ENCODE measurements at regions not wholly inside any gene's neighbourhood (a gene's known extent, or its start where the extent isn't known, plus 50 kb on each side); places are given as distances from the start of the nearest gene placed in this dataset.

DNA sequence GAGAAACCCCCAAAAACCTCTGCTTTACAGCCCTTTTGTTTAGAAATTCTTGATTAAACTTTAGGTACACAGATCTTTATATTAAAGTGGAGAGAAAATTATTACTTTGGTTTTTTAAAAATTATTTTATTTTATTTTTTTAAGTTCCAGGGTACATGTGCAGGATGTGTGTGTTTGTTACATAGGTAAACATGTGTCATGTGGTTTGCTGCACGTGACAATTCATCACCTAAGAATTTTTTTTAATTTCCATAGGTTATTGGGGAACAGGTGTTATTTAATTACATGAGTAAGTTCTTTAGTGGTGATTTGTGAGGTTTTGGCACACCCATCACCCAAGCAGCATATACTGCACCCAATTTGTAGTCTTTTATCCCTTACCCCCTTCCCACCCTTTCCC is 581.7 kb downstream of the CSNK1G3 start:
- ATAC-seq (ENCODE audit: low read depth in 2 of 2) = no peak
- H3K4me1 Mint-ChIP-seq = no peaks in the 10 kb centered on the region
- H3K36me3 Mint-ChIP-seq = no peaks in the 10 kb centered on the region
- no peaks in the 10 kb centered on the region for H3K27me3 Mint-ChIP-seq
- peaks cover 0 to 15% (median 4%) of the 10 kb centered on the region in 7 donors for H3K9me3 Mint-ChIP-seq
- no peak overlapping the region for H3K4me3 Mint-ChIP-seq
- H3K27ac Mint-ChIP-seq = no peak overlapping the region
- no peak for DNase-seq

GRCh38 chr5:124090115-124090514 is 578.1 kb downstream of the CSNK1G3 start:
- H3K27me3 Mint-ChIP-seq = no peaks in the 10 kb centered on the region
- peaks cover 0 to 15% (median 4%) of the 10 kb centered on the region in 7 donors for H3K9me3 Mint-ChIP-seq
- DNase-seq (no peak), ATAC-seq (ENCODE audit: low read depth in 2 of 2) (no peak)
- H3K27ac Mint-ChIP-seq = no peak overlapping the region
- no peaks in the 10 kb centered on the region for H3K4me1 Mint-ChIP-seq
- H3K4me3 Mint-ChIP-seq = no peak overlapping the region
- no peaks in the 10 kb centered on the region for H3K36me3 Mint-ChIP-seq

- Mint-ChIP-seq H3K4me1 (peaks cover 0 to 2% (median under 1%) of the 10 kb centered on the region in 3 donors), H3K27me3 (no peaks in the 10 kb centered on the region), H3K27ac (no peak overlapping the region), H3K4me3 (no peak overlapping the region), H3K36me3 (no peaks in the 10 kb centered on the region), H3K9me3 (peaks cover 0 to 13% (median 4%) of the 10 kb centered on the region in 7 donors)
- ATAC-seq (ENCODE audit: low read depth in 2 of 2) (no peak), DNase-seq (no peak)
These were observed 577.6 kb downstream of the CSNK1G3 start for GRCh38 chr5:124089578-124089977.

- H3K9me3 Mint-ChIP-seq = peaks cover 0 to 8% (median 4%) of the 10 kb centered on the region in 7 donors
- no peak for DNase-seq
- H3K27me3 Mint-ChIP-seq = no peaks in the 10 kb centered on the region
- H3K4me1 Mint-ChIP-seq = peaks cover 4 to 6% (median 5%) of the 10 kb centered on the region in 3 donors
- ATAC-seq (ENCODE audit: low read depth in 2 of 2) = no peak
- H3K36me3 Mint-ChIP-seq = no peaks in the 10 kb centered on the region
- no peak overlapping the region for H3K4me3 Mint-ChIP-seq
- no peak overlapping the region for H3K27ac Mint-ChIP-seq
These were observed 576.5 kb downstream of the CSNK1G3 start for GRCh38 chr5:124088289-124089032.

DNA sequence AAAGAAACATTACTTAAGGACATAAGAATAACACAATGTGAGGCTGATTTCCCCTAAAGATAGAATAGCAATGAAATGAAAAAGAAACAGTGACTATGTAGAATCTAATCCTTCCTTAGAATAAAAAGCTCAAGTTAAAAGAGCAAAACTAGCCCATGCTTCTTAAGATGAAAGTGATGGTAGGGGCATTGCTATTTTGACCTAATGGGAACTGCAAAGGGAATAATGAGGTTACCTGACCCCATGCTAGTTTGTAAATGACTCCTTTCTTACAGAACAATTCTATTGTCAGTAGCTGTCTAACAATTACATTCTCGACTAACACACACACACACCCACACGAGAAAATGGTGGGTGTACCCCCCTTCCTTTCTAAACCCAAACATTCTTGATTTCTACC is 575.8 kb downstream of the CSNK1G3 start:
- Mint-ChIP-seq H3K27me3 (no peaks in the 10 kb centered on the region), H3K4me3 (no peak overlapping the region), H3K9me3 (peaks cover 0 to 7% (median 4%) of the 10 kb centered on the region in 7 donors), H3K4me1 (peaks cover 4 to 6% (median 5%) of the 10 kb centered on the region in 3 donors), H3K36me3 (no peaks in the 10 kb centered on the region), H3K27ac (no peak overlapping the region)
- ATAC-seq (ENCODE audit: low read depth in 2 of 2) = no peak
- no peak for DNase-seq

GRCh38 chr5:124080256-124080655 is 568.3 kb downstream of the CSNK1G3 start:
- H3K9me3 Mint-ChIP-seq = peaks cover 0 to 11% (median 6%) of the 10 kb centered on the region in 7 donors
- ATAC-seq (ENCODE audit: low read depth in 2 of 2) (no peak), DNase-seq (no peak)
- no peaks in the 10 kb centered on the region for H3K27me3 Mint-ChIP-seq
- peaks cover 0 to 8% of the 10 kb centered on the region in 2 donors for H3K36me3 Mint-ChIP-seq
- H3K27ac Mint-ChIP-seq = peak overlapping the region in 1 of 6 donors; percentile 16
- peaks cover 17 to 23% (median 19%) of the 10 kb centered on the region in 3 donors for H3K4me1 Mint-ChIP-seq
- no peak overlapping the region for H3K4me3 Mint-ChIP-seq

DNA sequence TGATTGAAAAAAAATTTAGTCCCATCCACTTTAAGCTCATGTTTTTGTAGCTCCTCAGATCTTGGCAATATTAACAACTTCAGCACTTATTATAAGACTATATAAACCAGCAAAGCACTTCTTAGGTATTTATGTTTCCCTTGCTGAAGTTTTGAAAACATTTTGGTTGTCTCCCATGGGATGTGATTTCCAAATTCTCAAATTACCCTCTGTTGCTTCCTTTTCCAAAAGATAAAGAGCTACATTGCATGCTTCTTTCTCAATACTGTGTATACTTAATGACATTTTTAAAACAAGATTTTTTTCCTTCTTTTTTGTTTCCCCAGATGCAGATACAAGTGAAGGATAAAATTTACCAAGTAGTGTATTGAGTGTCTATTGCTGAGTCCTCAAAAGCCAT is 567.1 kb downstream of the CSNK1G3 start:
- peak overlapping the region in 1 of 6 donors; percentile 7 for H3K27ac Mint-ChIP-seq

DNA sequence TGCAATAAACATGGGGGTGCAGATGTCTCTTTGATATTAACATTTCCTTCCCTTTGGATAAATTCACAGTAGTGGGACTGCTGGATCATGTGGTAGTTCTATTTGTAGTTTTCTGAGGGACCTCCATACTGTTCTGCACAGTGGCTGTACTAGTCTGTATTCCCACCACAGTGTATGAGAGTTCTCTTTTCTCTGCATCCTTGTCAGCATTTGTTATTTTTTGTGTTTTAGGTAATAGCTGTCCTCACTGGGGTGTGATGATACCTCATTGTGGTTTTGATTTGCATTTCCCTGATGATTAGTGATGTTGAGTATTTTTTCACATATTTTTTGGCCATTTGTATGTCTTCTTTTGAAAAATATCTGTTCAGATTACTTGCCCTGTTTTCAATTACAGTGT is 562.5 kb downstream of the CSNK1G3 start:
- H3K4me1 Mint-ChIP-seq = peaks cover 14 to 21% (median 19%) of the 10 kb centered on the region in 3 donors
- no peak overlapping the region for H3K4me3 Mint-ChIP-seq
- DNase-seq = peak; percentile 49
- H3K27ac Mint-ChIP-seq = peak overlapping the region in 4 of 6 donors; percentile 16 to 82 (median 50)
- H3K9me3 Mint-ChIP-seq = peaks cover 0 to 11% (median 5%) of the 10 kb centered on the region in 7 donors
- ATAC-seq (ENCODE audit: low read depth in 2 of 2) = peak; percentile 97 to 98
- peaks cover 0 to 8% of the 10 kb centered on the region in 2 donors for H3K36me3 Mint-ChIP-seq
- peaks cover 0 to 7% (median 0%) of the 10 kb centered on the region in 3 donors for H3K27me3 Mint-ChIP-seq

More for the DNA sequence above, 567.1 kb downstream of the CSNK1G3 start:
- DNase-seq (no peak), ATAC-seq (ENCODE audit: low read depth in 2 of 2) (no peak)
- H3K9me3 Mint-ChIP-seq = peaks cover 0 to 11% (median 5%) of the 10 kb centered on the region in 7 donors
- H3K4me1 Mint-ChIP-seq = peaks cover 23 to 35% (median 25%) of the 10 kb centered on the region in 3 donors
- H3K27me3 Mint-ChIP-seq = no peaks in the 10 kb centered on the region
- peaks cover 0 to 8% of the 10 kb centered on the region in 2 donors for H3K36me3 Mint-ChIP-seq
- no peak overlapping the region for H3K4me3 Mint-ChIP-seq

DNA sequence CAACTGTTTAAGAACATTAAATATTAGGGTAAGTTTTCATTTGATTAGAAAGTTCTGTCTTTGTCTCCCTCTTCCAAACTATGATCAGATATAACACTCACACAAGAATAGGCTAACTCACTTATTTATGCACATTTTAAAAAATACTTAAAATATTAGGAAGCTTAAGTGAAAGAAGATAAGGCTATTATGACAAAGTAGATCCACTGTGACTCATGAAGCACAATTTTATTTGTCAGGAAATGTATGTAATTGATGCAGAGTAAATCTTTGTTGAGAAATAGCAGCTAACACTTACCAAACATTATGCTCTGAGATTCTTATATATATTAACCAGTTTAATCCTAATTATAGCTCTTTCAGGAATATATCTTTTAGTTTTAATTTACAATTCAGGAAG is 560.6 kb downstream of the CSNK1G3 start:
- Mint-ChIP-seq H3K4me3 (no peak overlapping the region), H3K9me3 (peaks cover 0 to 11% (median 4%) of the 10 kb centered on the region in 7 donors), H3K27ac (no peak overlapping the region), H3K36me3 (peaks cover 0 to 8% of the 10 kb centered on the region in 2 donors), H3K27me3 (peaks cover 0 to 7% (median 0%) of the 10 kb centered on the region in 3 donors), H3K4me1 (peaks cover 14 to 21% (median 19%) of the 10 kb centered on the region in 3 donors)
- no peak for DNase-seq
- no peak for ATAC-seq (ENCODE audit: low read depth in 2 of 2)

- no peak for DNase-seq
- H3K36me3 Mint-ChIP-seq = no peaks in the 10 kb centered on the region
- H3K27me3 Mint-ChIP-seq = peaks cover 0 to 7% (median 0%) of the 10 kb centered on the region in 3 donors
- H3K4me3 Mint-ChIP-seq = no peak overlapping the region
- H3K4me1 Mint-ChIP-seq = peaks cover 14 to 21% (median 19%) of the 10 kb centered on the region in 3 donors
- peaks cover 0 to 2% (median 0%) of the 10 kb centered on the region in 7 donors for H3K9me3 Mint-ChIP-seq
- no peak overlapping the region for H3K27ac Mint-ChIP-seq
- no peak for ATAC-seq (ENCODE audit: low read depth in 2 of 2)
These were observed 559.1 kb downstream of the CSNK1G3 start for GRCh38 chr5:124071039-124071438.

DNA sequence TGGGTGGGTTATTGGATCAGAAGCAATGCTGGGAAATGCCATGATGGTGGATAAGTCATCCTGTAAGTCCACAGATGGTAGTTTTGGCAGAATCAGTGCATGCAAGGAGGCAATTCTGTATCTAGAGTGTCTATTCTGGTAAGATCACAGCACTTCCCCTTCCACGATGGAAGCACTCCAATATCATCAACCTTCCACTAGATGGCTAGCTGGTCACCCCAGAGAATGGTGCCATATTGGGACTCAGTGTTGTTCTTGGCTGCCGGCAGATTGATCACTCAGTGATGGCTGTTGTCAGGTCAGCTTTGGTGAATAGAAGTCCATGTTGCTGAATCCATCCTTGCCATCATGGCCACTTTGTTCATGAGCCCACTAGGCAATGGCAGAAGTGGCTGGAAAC is 553.5 kb downstream of the CSNK1G3 start:
- Mint-ChIP-seq H3K27me3 (no peaks in the 10 kb centered on the region), H3K9me3 (peaks cover 0 to 3% (median 0%) of the 10 kb centered on the region in 7 donors), H3K27ac (no peak overlapping the region), H3K4me3 (no peak overlapping the region), H3K4me1 (peaks cover 4 to 8% (median 5%) of the 10 kb centered on the region in 3 donors), H3K36me3 (no peaks in the 10 kb centered on the region)
- DNase-seq = no peak
- no peak for ATAC-seq (ENCODE audit: low read depth in 2 of 2)

- H3K9me3 Mint-ChIP-seq = peaks cover 0 to 3% (median 0%) of the 10 kb centered on the region in 7 donors
- H3K36me3 Mint-ChIP-seq = no peaks in the 10 kb centered on the region
- no peak overlapping the region for H3K4me3 Mint-ChIP-seq
- no peak for ATAC-seq (ENCODE audit: low read depth in 2 of 2)
- DNase-seq = no peak
- peaks cover 5 to 8% (median 6%) of the 10 kb centered on the region in 3 donors for H3K4me1 Mint-ChIP-seq
- no peaks in the 10 kb centered on the region for H3K27me3 Mint-ChIP-seq
- no peak overlapping the region for H3K27ac Mint-ChIP-seq
These were observed 553.0 kb downstream of the CSNK1G3 start for GRCh38 chr5:124064956-124065355.

DNA sequence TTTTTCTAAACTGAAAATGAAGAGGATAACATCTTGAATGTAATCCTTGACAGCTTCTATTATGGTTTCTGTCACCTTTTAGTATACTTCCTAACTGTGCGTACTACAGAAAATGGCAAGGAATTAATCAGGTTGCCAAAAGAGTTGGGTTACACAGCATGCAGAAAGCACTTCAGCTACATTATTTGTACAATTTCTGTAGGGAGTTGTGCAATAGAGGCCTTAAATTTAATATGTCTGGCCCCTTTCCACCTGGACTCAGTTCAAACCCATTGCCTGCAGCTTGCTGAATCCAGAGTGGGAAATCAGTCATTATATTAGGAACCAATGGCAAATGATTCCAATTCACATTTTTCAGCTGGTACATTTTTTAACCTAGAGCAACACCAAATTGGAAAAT is 549.7 kb downstream of the CSNK1G3 start:
- Mint-ChIP-seq H3K9me3 (peaks cover 0 to 3% (median 0%) of the 10 kb centered on the region in 7 donors), H3K4me1 (peaks cover 32 to 36% (median 34%) of the 10 kb centered on the region in 3 donors), H3K27ac (no peak overlapping the region)

GRCh38 chr5:124061068-124061430 is 549.1 kb downstream of the CSNK1G3 start:
- Mint-ChIP-seq H3K4me1 (peaks cover 38 to 42% (median 40%) of the 10 kb centered on the region in 3 donors), H3K9me3 (peaks cover 0 to 3% (median 0%) of the 10 kb centered on the region in 7 donors), H3K27ac (no peak overlapping the region), H3K4me3 (no peak overlapping the region), H3K36me3 (no peaks in the 10 kb centered on the region), H3K27me3 (no peaks in the 10 kb centered on the region)
- DNase-seq (no peak), ATAC-seq (ENCODE audit: low read depth in 2 of 2) (no peak)

More for the DNA sequence above, 549.7 kb downstream of the CSNK1G3 start:
- ATAC-seq (ENCODE audit: low read depth in 2 of 2) (no peak), DNase-seq (no peak)
- no peak overlapping the region for H3K4me3 Mint-ChIP-seq
- H3K27me3 Mint-ChIP-seq = no peaks in the 10 kb centered on the region
- no peaks in the 10 kb centered on the region for H3K36me3 Mint-ChIP-seq

Measured in naive B cell (primary cell).